GM12878 (cell line): ENCODE measurements at regions not wholly inside any gene's neighbourhood (a gene's known extent, or its start where the extent isn't known, plus 50 kb on each side); places are given as distances from the start of the nearest gene placed in this dataset.

Experiments
- ATAC-seq: fragments of 200-7000 bp; cut with Tn5 transposase; 3 replicates; pipeline ENCODE4 v1.9.1; 2020; ENCODE audit warnings: mild to moderate bottlenecking, moderate library complexity
- BruUV-seq: library from RNA; stranded (reverse); fragments of 400-500 nt; replicated peaks from 2 replicates; lab custom pipeline; 2021; lab: Mats Ljungman, UMichigan
- CTCF ChIA-PET: fragments of 300-600 bp; sonication (Branson Sonifier 250); formaldehyde crosslinking; extraction: SDS; loops from one replicate; lab custom pipeline; 2021; ENCODE audit warnings: inconsistent platforms; lab: Yijun Ruan, JAX
- POLR2A ChIA-PET: fragments of 350-600 bp; formaldehyde crosslinking; extraction: SDS; loops from one replicate; lab custom pipeline; 2021; ENCODE audit warnings: inconsistent platforms; lab: Charles Lee
- RAD21 ChIA-PET: fragments of 300-600 bp; sonication (Branson Sonifier 250); formaldehyde crosslinking; loops from one replicate; lab custom pipeline; 2023; ENCODE audit warnings: antibody characterized with exemption; ENCODE audit not compliant: unreplicated experiment; lab: Charles Lee
- SMC1A ChIA-PET: fragments of 300-600 bp; sonication (Branson Sonifier 250); formaldehyde crosslinking; loops from one replicate; lab custom pipeline; 2023; ENCODE audit not compliant: unreplicated experiment, uncharacterized antibody; lab: Charles Lee
- DNase-seq: peaks from one replicate; pipeline ENCODE4 v3.0.0-alpha.2; 2011; ENCODE audit warnings: low read depth, low spot score
- FAIRE-seq: peaks from 3 replicates; lab custom pipeline; 2011; peaks lifted over from hg19 to GRCh38; lab: Jason Lieb, UNC
- H2AFZ ChIP-seq: 2 replicates; pipeline ENCODE4 v1.6.0; 2011; ENCODE audit warnings: low read depth, low read length, control low read depth; ENCODE audit not compliant: control insufficient read depth
- H3K27ac ChIP-seq: 2 replicates; pipeline ENCODE4 v1.5.1; 2011; ENCODE audit warnings: control low read depth; ENCODE audit not compliant: control insufficient read depth, insufficient read depth
- H3K27me3 ChIP-seq, 2 experiments: replicated peaks in 1 of 2; 2 replicates each; pipeline versions ENCODE4 v1.6.0 to v1.6.1; 2011; ENCODE audit warnings: low read length in 1 of 2; ENCODE audit not compliant: control insufficient read depth in 2 of 2, insufficient read depth in 2 of 2
- H3K36me3 ChIP-seq, 2 experiments: 2 replicates each; pipeline ENCODE4 v1.5.1; 2011; ENCODE audit warnings: low read length in 1 of 2; ENCODE audit not compliant: control insufficient read depth in 2 of 2, insufficient read depth in 2 of 2
- H3K4me1 ChIP-seq: 2 replicates; pipeline ENCODE4 v1.6.1; 2011; ENCODE audit warnings: mild to moderate bottlenecking, low read length, moderate library complexity, mixed read lengths; ENCODE audit not compliant: control insufficient read depth, insufficient read depth
- H3K4me2 ChIP-seq: 2 replicates; pipeline ENCODE4 v1.6.0; 2011; ENCODE audit warnings: control low read depth; ENCODE audit not compliant: control insufficient read depth, insufficient read depth
- H3K4me3 ChIP-seq: fragments of 200-600 bp; sonication (generic); 2 replicates; pipeline ENCODE4 v1.5.1; 2016
- H3K79me2 ChIP-seq: 2 replicates; pipeline ENCODE4 v1.6.0; 2011; ENCODE audit warnings: low read length; ENCODE audit not compliant: control insufficient read depth, insufficient read depth
- H3K9ac ChIP-seq: 2 replicates; pipeline ENCODE4 v1.8.0; 2011; ENCODE audit warnings: low read length, control low read depth, mixed read lengths; ENCODE audit not compliant: control insufficient read depth, insufficient read depth
- H3K9me3 ChIP-seq: replicated peaks from 3 replicates; pipeline ENCODE4 v1.5.1; 2011; ENCODE audit warnings: mild to moderate bottlenecking, low read length; ENCODE audit not compliant: control insufficient read depth, insufficient read depth
- H4K20me1 ChIP-seq: 2 replicates; pipeline ENCODE4 v1.6.0; 2011; ENCODE audit not compliant: control insufficient read depth, insufficient read depth
- BHLHE40 ChIP-seq, 2 experiments: fragments of 450-650 bp in 1 of 2; IDR thresholded peaks; 2 replicates each; pipeline ENCODE4 v1.6.1; 2011 to 2017; ENCODE audit warnings: low read depth in 2 of 2, borderline replicate concordance in 1 of 2, improper control_type of control experiment in 1 of 2, low read length in 1 of 2, mild to moderate bottlenecking in 1 of 2
- EED ChIP-seq: sonication (generic); IDR thresholded peaks from 2 replicates; pipeline ENCODE4 v1.6.1; 2016; ENCODE audit warnings: antibody characterized with exemption, low read depth
- EZH2 ChIP-seq: IDR thresholded peaks from 2 replicates; pipeline ENCODE4 v1.6.1; 2012; ENCODE audit warnings: low read depth, mild to moderate bottlenecking, control low read depth, inconsistent platforms, low read length, borderline replicate concordance; ENCODE audit not compliant: control insufficient read depth
- HDAC2 ChIP-seq: fragments of 200-600 bp; sonication (generic); IDR thresholded peaks from 2 replicates; pipeline ENCODE4 v1.6.1; 2017
- NR2F1 ChIP-seq: fragments of 450-650 bp; conservative IDR thresholded peaks from 2 replicates; pipeline ENCODE4 v1.6.1; 2017; ENCODE audit warnings: mild to moderate bottlenecking
- ZNF384 ChIP-seq: IDR thresholded peaks from 2 replicates; pipeline ENCODE4 v1.6.1; 2012; ENCODE audit warnings: low read depth, mild to moderate bottlenecking, low read length, improper control_type of control experiment, borderline replicate concordance
- ZSCAN29 ChIP-seq: fragments of 450-650 bp; IDR thresholded peaks from 2 replicates; pipeline ENCODE4 v1.6.1; 2017; ENCODE audit warnings: mild to moderate bottlenecking, moderate library complexity
- WGBS: methylation state at CpG from one replicate; pipeline ENCODE4 v1.1.6; 2016; ENCODE audit warnings: low lambda C conversion rate; ENCODE audit not compliant: insufficient replicate concordance, insufficient coverage; ENCODE audit errors: missing lambda C conversion rate; 5-methylcytosine and 5-hydroxymethylcytosine counted together
- in situ Hi-C: fragments of 300-500 bp; cut with MboI; formaldehyde crosslinking; loops from 9 replicates; pipeline ENCODE4 v1.14.3; 2018; ENCODE audit warnings: mixed read lengths
- intact Hi-C: fragments of 100-400 bp; cut with micrococcal nuclease; formaldehyde crosslinking; loops from one replicate; pipeline ENCODE4 v1.14.2; 2022; ENCODE audit not compliant: unreplicated experiment
- TF ChIP-seq, protein P1 (sequence below): fragments of 150-350 bp; IDR thresholded peaks from 2 replicates; pipeline ENCODE4 v1.6.1; 2016; ENCODE audit warnings: low read depth, low read length
- TF ChIP-seq, protein P2 (sequence below): fragments of 450-650 bp; IDR thresholded peaks from 2 replicates; pipeline ENCODE4 v1.6.1; 2017; ENCODE audit warnings: borderline replicate concordance

DNA sequence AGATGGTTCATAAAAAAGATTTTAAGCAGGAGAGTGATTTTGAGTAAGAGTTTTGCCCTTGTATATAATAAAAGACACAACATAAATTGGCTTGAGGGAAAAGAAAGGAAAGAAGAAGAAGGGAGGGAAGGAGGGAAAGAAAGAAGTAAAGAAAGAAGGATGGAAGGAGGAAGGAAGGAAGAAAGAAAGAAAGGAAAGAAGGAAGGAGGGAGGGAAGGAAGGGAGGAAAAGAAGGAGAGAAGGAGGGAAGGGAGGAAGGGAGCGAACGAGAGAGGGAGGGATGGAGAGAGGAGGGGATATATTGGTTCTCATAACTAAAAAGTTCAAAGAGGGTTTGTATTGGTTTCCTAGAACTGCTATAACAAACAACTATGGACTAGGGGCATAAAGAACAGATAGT is 62.2 kb upstream of the PAX7 start:
- H3K4me1 ChIP-seq: no peaks in the 10 kb centered on the region
- no peaks in the 10 kb centered on the region for H3K9me3 ChIP-seq
- POLR2A ChIA-PET: no interaction called here
- H3K4me3 ChIP-seq: no peak overlapping the region
- ATAC-seq (no peak), DNase-seq (no peak), FAIRE-seq (no peak)
- BruUV-seq: no TSS peak
- no peaks in the 10 kb centered on the region for H3K79me2 ChIP-seq
- CTCF ChIA-PET: interaction anchor here (0.7 kb wide), 1 partner anchor 149 kb away, joined by 3 read pairs; no protein-coding TSS in a partner anchor
- in situ Hi-C loops: no loop called here
- RAD21 ChIA-PET: no interaction called here
- intact Hi-C loops: no loop called here
- no peaks in the 10 kb centered on the region; a peak in 2 of 4 replicates for H3K27me3 ChIP-seq
- SMC1A ChIA-PET: no interaction called here
- no peak overlapping the region for H3K9ac ChIP-seq
- H2AFZ ChIP-seq: no peak overlapping the region
- H3K36me3 ChIP-seq: no peaks in the 10 kb centered on the region
- no peaks in the 10 kb centered on the region for H4K20me1 ChIP-seq
- no peak overlapping the region for H3K27ac ChIP-seq
- no peak overlapping the region for H3K4me2 ChIP-seq
- WGBS: 33% methylated on average over 2 of the region's 2 CpGs
- TF ChIP-seq HDAC2 (no peak), NR2F1 (no peak), EED (no peak), BHLHE40 (IDR thresholded peaks at IDR 0.05; ENCODE audit: borderline replicate concordance in 1 of 2, low read depth in 2 of 2, low read length in 1 of 2) (no peak), EZH2 (no peak), ZSCAN29 (no peak), ZNF384 (no peak)
- TF ChIP-seq, protein P1, sequence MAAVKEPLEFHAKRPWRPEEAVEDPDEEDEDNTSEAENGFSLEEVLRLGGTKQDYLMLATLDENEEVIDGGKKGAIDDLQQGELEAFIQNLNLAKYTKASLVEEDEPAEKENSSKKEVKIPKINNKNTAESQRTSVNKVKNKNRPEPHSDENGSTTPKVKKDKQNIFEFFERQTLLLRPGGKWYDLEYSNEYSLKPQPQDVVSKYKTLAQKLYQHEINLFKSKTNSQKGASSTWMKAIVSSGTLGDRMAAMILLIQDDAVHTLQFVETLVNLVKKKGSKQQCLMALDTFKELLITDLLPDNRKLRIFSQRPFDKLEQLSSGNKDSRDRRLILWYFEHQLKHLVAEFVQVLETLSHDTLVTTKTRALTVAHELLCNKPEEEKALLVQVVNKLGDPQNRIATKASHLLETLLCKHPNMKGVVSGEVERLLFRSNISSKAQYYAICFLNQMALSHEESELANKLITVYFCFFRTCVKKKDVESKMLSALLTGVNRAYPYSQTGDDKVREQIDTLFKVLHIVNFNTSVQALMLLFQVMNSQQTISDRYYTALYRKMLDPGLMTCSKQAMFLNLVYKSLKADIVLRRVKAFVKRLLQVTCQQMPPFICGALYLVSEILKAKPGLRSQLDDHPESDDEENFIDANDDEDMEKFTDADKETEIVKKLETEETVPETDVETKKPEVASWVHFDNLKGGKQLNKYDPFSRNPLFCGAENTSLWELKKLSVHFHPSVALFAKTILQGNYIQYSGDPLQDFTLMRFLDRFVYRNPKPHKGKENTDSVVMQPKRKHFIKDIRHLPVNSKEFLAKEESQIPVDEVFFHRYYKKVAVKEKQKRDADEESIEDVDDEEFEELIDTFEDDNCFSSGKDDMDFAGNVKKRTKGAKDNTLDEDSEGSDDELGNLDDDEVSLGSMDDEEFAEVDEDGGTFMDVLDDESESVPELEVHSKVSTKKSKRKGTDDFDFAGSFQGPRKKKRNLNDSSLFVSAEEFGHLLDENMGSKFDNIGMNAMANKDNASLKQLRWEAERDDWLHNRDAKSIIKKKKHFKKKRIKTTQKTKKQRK: no peak
- TF ChIP-seq, protein P2, sequence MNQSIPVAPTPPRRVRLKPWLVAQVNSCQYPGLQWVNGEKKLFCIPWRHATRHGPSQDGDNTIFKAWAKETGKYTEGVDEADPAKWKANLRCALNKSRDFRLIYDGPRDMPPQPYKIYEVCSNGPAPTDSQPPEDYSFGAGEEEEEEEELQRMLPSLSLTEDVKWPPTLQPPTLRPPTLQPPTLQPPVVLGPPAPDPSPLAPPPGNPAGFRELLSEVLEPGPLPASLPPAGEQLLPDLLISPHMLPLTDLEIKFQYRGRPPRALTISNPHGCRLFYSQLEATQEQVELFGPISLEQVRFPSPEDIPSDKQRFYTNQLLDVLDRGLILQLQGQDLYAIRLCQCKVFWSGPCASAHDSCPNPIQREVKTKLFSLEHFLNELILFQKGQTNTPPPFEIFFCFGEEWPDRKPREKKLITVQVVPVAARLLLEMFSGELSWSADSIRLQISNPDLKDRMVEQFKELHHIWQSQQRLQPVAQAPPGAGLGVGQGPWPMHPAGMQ: no peak
- TF ChIP-seq, all 136 proteins: peak for 0
